ENCODE measurements at regions not wholly inside any gene's neighbourhood (a gene's known extent, or its start where the extent isn't known, plus 50 kb on each side); places are given as distances from the start of the nearest gene placed in this dataset.
A peak's percentile ranks its signal among the peaks of the same experiment; 100 is the strongest.
"Not testable (repeated sequence)": the region's sequence is repeated elsewhere in the genome, so short reads cannot be mapped to it uniquely, and the experiment has no call there.

DNA sequence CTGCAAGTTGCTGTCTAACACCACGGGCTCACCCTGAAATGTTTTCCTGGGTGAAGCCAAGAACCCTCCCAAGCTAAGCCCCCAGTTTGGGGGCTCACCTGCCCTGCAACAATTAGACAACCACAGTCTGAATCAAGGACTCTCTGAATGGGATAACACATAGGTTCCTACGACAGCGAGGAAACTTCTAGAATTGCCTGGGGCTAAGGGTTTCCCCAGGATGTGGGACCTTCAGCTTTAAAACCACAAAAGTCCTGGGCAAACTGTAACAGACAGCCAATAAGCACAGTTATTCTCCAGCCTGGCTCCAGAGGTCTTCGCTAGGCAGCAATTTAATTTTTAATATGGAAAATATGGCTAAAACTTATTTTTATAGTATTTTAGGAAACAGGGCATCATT is 162.6 kb downstream of the PRKX start:
- DNase-seq: no peak

DNA sequence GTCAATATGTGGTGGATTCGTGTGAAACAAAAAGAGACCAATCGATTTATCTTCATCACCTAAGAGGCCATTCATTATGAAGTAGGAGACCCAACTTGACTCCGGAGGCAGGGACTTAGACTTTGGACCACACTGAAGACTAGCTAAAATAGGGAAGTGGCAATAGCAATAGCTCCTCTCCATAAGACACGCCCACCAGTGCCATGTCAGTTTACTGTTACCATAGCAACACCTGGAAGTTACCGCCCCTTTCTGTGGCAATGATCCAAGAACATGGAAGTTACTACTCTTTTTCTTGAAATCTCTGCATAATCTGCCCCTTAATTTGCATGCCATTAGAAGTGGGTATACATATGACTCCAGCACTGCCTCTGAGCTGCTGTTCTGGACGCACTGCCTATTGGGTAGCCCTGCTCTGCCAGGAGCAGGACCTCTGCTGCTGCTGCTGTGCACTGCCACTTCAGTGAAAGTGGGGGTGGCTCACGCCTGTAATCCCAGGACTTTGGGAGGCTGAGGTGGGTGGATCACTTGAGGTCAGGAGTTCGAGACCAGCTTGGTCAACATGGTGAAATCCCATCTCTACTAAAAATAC is 163.2 kb downstream of the PRKX start:
- DNase-seq: peak; percentile 57 to 67

DNA sequence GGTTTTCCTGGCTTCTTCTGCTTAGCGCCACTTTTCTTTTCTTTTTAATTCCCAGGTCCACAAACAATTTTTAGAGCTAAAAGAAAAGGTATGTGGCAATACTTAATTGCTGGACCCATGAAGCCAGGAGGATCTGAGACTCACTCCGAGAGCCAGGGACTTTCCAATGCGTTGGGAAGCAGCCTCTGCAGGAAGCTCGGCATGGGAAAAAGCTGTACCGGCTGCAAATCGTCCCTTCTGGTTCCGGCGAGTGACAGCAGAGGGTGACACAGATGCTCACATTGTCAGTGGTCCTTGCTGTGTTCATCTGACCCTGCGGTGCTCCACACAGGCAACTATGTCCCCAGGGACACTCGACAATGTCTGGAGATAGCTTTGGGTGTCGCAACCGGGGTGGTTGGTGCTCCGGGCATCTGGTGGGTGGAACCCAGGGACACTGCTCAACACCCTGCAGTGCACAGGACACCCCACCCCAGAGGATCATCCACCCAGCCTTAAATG is 164.0 kb downstream of the PRKX start:
- DNase-seq: no peak

DNA sequence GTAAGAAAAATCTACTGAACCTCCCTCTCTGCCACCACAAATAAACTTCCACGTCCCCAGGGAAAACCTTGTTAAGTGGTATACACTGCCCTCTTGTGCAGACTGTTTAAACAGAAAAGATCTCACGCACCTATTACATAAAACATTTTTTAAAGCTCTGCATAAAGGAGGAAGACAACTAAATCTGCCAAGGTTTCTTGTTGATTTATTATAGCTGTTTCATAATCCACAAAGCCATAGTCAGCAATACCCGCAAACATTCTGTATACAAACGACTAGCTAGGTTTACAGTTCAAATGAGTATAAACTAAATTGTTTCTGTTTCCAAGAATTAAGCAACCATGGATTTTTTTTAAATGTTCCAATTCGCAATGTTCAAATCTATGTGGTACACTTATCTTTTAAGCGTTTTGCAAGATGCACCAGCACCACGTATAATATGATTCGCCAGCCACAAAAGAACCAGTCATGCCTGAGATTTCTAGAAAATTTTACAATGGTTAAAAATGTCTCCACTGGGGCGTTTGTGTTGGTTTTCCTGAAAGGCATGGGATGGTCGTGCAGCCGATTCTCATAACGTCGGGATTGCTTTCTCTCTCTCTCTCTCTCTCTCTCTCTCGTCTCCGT is 164.6 kb downstream of the PRKX start:
- DNase-seq: peak; percentile 11

DNA sequence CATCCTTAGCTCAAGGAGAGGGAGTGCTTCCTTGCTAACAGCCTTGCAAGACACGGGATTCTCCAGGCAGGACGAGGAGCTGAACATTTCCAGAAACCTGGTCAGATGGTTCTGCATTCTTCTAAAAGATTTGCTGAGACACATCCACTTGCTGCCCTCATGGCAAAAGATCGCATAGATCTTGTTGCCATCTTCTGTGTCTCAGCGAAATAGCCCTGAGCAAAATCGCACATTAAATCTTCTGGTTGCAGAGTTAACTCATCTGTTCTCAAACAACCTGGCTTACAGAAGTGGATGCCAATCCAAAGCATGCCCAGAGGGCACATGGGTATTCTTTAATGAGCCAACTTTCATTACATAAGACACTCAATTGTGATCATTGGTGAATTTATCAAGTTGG is 167.5 kb downstream of the PRKX start:
- no peak for DNase-seq

DNA sequence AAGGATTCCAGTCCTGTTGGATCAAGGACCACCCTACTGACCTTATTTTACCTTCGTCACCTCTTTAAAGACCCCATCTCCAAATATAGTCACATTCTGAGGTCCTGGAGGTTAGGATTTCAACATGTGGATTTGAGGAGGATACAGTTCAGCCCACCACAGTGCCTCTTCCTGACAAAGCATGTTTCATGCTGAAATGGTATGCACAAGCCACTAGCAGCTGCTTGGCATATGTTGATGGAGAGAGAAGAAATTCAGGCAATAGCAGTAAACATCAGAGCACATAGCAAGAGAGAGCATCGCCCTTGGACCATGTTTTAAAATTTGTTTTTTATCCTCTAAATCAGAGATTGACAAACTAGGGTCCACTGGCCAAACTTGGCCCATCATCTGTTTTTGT is 172.1 kb downstream of the PRKX start:
- no peak for DNase-seq

DNA sequence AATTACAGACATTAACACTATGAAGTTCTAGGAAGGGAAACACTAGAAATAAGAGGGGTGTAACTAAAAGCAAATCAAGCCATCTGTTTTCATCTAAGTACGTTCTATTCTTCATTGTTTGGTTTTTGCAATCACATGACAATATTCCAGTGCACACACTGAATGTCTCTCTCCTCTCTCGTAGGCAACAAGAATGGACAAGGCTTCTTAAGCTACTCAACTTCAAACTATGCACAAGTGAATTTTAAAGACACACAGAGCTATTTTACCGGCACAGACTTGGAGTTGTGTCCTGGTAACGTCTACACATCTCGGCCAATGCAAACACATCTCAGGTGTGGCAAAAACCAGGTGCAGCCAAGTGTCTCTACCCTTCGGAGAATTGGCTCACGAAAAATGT is 173.3 kb downstream of the PRKX start:
- no peak for DNase-seq

DNA sequence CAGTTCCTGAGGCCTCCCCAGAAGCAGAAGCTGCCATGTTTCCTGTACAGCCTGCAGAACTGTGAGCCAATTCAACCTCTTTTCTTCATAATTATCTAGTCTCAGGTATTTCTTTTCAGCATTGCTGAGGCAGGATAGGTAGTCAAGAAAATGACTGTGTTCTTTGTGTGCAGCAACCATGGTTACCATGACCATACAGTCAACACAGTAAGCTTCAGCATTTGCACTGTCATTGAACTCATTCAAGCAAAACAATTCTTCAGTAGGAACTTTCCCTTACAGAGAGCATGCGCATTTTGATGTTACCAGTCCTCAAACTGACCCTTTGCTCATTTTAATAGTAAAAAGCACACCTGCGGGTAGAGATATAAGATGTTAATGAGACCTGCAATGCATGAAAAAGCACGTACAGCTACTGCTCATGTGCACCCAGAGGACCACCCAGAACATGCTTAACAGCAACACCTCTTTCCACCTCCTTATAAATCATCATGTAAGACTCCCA is 180.8 kb downstream of the PRKX start:
- DNase-seq: no peak

DNA sequence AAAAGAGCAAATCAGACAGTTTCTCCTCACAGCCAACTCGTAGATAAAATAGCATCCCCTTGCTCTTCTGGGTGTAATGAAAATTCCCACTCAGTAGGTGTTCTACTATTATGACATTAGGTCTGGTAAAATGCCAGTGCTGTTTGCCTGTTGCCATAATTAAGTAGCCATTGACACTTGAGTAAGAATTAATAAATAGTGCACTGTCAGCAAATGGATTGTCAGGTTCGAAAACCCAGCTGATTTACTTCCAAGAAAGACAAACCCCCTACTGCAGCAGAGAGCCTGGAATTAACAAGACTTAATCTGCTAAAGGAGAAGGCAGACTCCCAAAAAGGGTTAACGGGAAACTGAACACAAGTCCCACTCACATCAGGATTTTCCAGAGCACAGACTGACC is 182.0 kb downstream of the PRKX start:
- not testable (repeated sequence) for DNase-seq

DNA sequence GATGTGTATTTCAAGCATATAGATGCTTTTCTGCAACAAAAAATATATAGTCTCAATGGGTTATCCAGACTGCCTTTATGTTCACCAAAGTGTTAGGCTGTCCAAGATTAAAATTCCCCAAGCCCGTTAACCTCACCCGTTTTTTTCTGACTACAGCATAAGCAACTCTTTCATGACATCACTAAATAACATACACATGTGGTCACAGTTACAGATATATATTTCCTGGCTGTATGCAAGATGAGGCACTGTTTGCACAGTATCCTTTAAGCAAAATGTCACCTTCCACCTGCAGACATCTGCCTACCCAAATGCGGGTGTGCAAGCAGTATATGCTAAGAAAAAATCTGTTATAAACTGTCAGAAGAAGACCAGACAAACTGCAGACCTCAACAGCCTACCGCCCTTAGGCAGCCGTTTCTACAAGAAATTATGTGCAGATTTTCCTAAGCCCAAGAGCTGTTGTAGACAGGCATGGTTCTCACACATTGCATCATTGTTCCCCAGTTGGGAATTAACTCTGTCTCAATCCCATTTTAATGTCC is 183.1 kb upstream of the MXRA5 start:
- no peak for DNase-seq

DNA sequence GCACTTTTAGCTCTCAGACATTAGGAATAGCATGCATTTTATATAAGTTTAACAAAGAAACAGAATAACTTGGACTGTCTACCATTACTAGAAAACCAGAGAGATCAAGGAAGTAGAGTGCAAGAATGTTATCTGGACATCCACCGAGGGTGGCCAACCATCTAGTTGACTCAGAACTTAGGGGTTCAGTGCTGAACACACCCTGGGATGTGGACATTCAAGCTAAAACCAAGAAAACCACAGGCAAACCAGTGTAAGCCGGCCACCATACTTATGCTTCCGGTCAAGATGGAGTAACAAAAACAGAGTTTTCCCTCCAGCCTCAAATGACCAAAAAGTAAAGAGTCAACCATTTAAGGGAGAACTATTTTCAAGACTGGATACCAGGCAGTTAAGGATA is 181.4 kb upstream of the MXRA5 start:
- no peak for DNase-seq

DNA sequence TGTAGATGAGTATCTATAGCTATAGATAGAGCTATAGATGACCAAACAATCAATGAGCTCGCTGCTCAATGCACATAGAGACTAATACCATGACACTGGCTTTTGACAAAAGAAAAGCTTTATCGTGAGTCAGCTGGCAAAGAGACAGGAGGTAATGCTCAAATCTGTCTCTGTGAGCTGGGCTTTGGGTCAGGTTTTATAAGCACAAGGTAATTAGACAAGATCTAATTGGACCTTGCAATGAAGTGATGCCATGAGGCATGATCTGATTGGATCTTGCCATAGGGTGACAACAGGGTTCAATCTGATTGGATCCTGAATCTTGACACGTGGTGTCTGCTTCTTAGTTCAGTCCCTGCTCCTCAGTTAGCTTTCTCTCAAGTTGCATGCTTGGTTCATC is 180.7 kb upstream of the MXRA5 start:
- no peak for DNase-seq

DNA sequence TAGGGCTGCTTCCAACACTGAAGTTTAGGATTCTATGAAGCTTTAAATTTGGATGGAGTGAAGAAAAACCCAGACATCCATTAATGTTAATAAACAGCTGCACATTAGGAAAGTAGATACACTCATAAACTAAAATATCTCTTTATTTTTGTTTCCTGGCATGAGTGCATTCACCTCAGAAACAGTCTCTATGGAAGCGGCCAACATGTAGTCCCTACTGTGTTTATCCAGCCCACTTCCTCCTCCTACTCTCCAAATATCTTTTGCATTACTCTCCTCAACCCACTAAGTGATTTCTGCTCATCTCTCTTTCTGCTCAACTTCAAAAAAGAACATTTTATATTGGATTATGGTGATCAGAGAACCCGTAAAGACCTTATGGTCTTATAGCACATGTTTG is 180.3 kb upstream of the MXRA5 start:
- DNase-seq: no peak

DNA sequence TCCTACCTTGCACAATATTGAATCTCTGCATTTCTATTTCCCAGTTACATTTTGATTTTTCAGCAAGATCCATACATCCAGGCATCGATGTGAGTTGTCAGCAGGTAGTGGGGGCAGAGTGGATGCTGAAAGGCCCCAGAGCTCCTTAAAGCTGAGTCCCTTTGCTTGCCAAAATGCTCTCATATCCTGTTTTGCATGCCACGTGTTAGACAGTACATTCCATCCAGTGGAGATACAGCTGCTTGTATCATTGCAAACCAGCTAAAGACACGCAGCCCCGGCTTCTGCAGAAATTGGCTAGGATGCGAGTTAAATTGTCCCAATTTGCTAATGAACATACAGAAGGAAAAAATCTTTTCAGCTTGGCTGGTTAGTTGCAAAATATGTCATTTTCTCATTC is 179.6 kb upstream of the MXRA5 start:
- no peak for DNase-seq

DNA sequence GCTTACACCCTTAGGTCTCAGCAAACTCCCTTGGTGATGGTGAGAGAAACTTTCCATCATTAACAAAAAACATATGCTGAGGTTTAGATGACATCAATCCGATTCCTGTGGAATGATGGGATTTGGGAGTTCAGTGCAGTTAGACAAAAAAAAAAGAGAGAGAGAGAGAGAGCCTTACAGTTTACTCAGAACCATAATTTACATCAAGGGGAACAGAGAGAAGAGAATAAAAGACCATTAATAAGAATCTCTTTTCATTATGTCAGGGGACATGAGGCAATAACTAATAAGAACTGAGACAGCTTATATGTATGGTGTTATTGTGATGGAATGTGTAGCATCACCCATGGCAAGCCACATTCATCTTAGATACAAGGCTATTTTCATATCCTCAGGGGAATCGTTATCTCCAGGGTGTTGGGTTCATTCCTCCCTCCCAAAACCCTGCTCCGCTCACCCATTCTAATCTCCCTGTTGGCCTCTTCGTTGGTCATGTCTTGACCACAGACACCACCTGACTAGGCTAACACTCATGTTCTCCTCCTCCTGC is 175.7 kb upstream of the MXRA5 start:
- DNase-seq: no peak

DNA sequence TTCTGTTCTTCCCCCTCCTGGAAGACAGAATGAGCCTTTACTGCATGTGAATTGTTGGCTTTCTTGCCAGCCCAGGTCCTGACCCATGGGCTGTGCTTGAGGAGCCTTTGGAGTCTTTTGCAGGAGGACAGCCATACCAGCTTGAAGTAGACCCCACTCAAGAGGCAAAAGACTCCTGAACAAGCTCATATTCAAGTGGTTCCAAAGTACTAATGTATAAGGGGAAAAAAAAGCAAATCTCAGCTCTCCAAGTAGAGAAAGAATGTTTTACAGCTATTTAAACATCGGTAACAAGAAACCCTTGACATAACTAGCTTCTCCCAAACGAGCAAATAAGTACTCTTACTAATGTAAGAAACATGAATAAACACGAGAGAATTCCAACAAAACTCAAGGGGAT is 174.9 kb upstream of the MXRA5 start:
- DNase-seq: no peak

DNA sequence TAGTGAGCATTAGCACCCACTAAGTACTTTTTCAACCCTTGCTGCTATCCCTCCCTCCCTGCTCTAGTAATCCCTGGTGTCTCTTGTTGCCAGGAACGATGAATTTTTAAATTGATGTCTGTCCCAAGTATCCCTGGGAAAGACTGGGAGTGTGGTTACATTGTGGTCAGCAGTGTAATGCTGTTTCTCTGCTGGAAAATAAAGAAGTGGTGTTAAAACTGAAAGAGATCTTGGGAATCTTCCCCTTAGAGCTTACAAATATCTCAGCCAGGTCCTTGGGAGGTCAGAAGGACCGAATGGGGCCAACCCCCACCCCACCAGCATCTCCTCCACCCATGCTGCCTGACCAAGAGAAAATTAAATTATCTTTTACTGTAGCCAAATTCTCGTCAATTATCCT is 174.5 kb upstream of the MXRA5 start:
- DNase-seq: no peak

DNA sequence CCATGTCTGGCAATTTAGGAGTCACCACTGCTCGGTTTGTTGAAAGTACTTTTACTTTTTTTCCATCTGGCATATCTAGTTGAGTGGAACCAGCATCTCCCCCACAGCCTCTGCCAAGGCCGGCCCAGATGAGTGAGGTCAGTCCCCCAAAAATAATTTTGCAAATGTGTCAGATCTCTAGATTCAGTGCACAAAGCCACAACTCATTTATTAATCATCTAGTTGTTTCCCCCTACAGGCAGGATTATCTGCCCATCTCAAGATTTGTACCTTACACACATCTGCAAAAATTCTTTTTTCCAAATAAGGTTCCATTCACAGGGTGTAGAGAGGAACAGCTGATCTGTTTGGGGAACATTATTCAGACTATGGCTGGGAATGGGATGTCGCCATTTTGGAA is 174.0 kb upstream of the MXRA5 start:
- no peak for DNase-seq

DNA sequence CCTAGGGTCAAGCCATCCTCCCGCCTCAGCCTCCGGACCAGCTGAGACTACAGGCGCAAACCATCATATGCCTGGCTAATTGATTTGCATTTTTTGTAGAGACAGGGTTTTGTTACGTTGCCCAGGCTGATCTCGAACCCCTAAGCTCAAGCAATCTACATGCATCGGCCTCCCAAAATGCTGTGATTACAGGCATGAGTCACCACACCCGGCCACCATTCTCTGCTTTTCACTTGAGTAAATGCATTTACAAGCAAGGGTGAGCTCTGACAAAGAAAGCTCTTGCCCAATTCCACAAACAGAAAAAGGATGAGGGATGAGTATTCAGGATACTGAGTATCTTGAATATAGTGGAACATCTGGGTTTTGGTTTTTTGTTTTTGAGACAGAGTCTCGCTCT is 172.9 kb upstream of the MXRA5 start:
- DNase-seq: not testable (repeated sequence)

DNA sequence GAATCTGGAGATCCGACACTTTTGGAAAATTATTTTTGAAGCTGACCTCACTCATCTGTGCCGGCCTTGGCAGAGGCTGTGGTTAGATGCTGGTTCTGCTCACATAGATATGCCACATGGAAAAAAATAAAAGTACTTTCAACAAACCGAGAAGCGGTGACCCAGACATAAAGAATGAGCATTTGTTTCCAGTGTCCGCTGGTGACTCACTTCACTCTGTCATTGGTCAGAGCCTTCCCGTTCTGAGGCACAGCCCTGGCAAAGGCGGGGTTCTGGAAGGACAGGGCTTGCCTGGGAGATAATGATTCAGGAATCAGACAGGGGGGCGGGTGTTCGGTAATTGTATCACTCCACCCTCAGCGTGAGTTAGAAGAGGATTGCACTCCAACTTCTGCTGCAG is 172.4 kb upstream of the MXRA5 start:
- no peak for DNase-seq

DNA sequence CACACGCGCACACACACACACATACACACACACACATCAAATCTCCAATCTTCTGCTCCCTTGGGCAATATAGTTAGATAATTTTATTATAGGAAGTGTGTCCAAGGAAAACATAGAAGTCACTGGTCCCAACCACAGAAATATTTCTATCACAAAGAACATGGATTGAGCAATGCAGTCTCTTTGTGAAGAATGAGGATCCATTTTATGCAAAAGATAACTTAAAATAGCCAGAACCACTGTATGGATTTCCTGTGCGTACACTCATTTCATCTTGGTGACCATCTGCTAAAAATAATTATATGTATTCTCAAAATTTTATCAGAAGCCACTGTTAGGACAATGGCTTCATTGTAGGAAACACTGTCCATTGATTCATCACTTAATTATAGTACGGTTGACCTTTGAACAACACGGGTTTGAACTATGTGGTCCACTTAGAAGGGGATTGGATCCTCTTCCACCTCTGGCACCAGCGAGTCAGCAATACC is 169.6 kb upstream of the MXRA5 start:
- no peak for DNase-seq

DNA sequence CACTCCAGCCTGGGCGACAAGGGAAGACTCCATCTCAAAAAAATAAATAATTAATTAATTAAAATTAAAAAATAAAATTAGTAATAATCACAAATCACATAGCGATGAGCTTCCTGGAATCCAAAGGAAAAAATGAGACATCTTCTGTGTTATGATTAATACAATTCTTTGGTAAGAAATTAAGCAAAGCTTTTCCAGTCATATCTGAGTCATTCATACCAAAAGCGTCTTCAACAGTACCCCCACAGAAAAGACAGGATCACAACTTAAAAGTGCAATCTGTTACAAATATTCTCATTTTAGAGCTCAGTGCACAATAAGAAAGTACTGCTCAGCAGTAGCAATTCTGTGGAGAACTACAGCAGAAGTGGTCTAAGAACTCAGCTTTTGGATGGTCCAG is 168.5 kb upstream of the MXRA5 start:
- DNase-seq: no peak

DNA sequence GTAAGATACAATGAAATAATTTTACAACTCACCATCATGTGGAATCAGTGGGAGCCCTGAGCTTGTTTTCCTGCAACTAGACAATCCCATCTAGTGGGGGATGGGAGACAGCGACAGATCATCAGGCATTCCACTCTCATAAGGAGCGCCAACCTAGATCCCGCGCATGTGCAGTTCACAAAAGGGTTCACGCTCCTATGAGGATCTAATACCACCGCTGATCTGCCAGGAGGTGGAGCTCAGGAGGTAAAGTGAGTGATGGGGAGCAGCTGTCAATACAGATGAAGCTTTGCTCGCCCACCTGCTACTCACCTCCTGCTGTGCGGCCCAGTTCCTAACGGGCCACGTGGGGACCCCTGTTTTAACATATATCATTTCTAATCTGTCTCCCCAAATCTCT is 165.7 kb upstream of the MXRA5 start:
- DNase-seq: not testable (repeated sequence)

DNA sequence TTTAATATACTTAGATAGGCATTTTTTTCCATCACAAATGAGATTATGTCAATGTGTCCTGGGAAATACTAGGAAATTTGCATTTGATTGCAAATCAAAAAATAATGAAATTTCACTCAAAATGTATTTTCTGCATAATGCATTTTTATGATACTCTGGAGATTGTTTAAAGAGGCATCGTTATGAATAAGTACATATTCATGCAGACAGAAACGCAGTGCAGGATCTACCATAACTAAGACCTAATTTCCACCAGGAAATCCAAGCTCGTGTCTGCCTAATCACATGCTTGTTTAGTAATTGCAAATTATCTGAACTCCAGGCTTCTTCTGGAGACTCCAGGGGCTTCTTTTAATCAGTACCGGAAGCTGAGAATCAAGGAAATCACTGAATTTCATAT is 163.5 kb upstream of the MXRA5 start:
- no peak for DNase-seq

Measured in inflammatory macrophage (primary cell).